ENCODE measurements at regions not wholly inside any gene's neighbourhood (a gene's known extent, or its start where the extent isn't known, plus 50 kb on each side); places are given as distances from the start of the nearest gene placed in this dataset.

DNA sequence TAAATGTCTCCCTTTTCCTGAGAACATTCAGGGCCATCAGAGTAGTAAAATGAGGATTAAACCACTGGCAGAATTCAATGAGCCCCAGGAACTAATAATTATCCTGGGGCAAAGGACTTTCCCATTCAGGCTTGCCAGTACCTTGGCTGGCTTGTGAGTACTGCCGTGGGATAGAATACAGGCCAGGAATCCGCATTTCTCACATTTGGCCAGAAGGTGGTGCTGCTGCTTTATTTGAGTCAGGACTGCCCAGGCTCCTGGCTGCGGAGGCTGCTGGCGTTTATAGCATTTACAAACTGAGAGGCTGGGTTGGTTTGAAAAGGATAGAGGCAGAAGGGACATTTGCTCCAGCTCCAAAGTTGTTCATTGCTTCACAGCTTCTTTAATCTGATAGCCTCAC, 91.4 kb downstream of the RTL9 start:
- no peak overlapping the region for H3K4me2 ChIP-seq (ENCODE audit: insufficient read depth, low read length, poor library complexity, severe bottlenecking)
- H2BK15ac ChIP-seq (ENCODE audit: low read length): no peak overlapping the region
- H3K27me3 ChIP-seq (ENCODE audit: control insufficient read depth in 3 of 3, insufficient read depth in 3 of 3, low read depth in 1 of 3, low read length in 3 of 3): peaks cover 0 to 20% (median 0%) of the 10 kb centered on the region in 3 experiments
- no peak overlapping the region for H2BK120ac ChIP-seq (ENCODE audit: low read depth, low read length)
- H3K23ac ChIP-seq (ENCODE audit: low read depth, low read length, poor library complexity): no peak overlapping the region
- no peak overlapping the region for H2BK12ac ChIP-seq (ENCODE audit: low read length)
- H4K8ac ChIP-seq (ENCODE audit: low read depth, low read length): no peak overlapping the region
- H3K18ac ChIP-seq (ENCODE audit: low read length): no peak overlapping the region
- H3K4me1 ChIP-seq (ENCODE audit: control insufficient read depth in 2 of 2, insufficient read depth in 1 of 2, low read depth in 1 of 2, low read length in 2 of 2): peaks cover 0 to 8% of the 10 kb centered on the region in 2 donors
- H3K79me1 ChIP-seq (ENCODE audit: low read depth, low read length): no peaks in the 10 kb centered on the region
- H2AK5ac ChIP-seq (ENCODE audit: low read depth, low read length): no peak overlapping the region
- H3K36me3 ChIP-seq (replicated peaks in 1 of 2; ENCODE audit: control insufficient read depth in 2 of 2, insufficient read depth in 2 of 2, low read length in 2 of 2): no peaks in the 10 kb centered on the region
- H3K27ac ChIP-seq (replicated peaks; ENCODE audit: low read length): no peak overlapping the region
- H3K14ac ChIP-seq (ENCODE audit: low read length): no peak overlapping the region
- no peak overlapping the region for H3K9ac ChIP-seq (ENCODE audit: low read depth, low read length, poor library complexity)
- no peak overlapping the region for H3K4ac ChIP-seq (ENCODE audit: low read length)
- no peak overlapping the region for H4K91ac ChIP-seq (ENCODE audit: low read depth, low read length, poor library complexity)
- H2AFZ ChIP-seq (ENCODE audit: low read length): no peak overlapping the region
- peak; percentile 69 for DNase-seq (ENCODE audit: low spot score)
- whole genome bisulfite sequencing, 2 donors (ENCODE audit: extremely low coverage in 2 of 2, insufficient read length in 2 of 2, insufficient replicate concordance in 1 of 2): no CpG with 5 or more reads among the region's 4 CpGs
- no peak overlapping the region for H3K4me3 ChIP-seq (ENCODE audit: low read length in 2 of 2)
- no peak overlapping the region for H2BK5ac ChIP-seq (ENCODE audit: low read length)
- H3K9me3 ChIP-seq (replicated peaks in 1 of 2; ENCODE audit: control insufficient read depth in 2 of 2, insufficient read depth in 1 of 2, low read depth in 1 of 2, low read length in 2 of 2): no peaks in the 10 kb centered on the region

GRCh38 chrX:110454336-110454735, 95.7 kb downstream of the RTL9 start:
- Histone ChIP-seq H3K4me2 (ENCODE audit: insufficient read depth, low read length, poor library complexity, severe bottlenecking) (no peak overlapping the region), H2BK120ac (ENCODE audit: low read depth, low read length) (no peak overlapping the region), H2BK5ac (ENCODE audit: low read length) (no peak overlapping the region), H3K23ac (ENCODE audit: low read depth, low read length, poor library complexity) (no peak overlapping the region), H3K27me3 (ENCODE audit: control insufficient read depth in 3 of 3, insufficient read depth in 3 of 3, low read depth in 1 of 3, low read length in 3 of 3) (peaks cover 0 to 6% (median 0%) of the 10 kb centered on the region in 3 experiments), H3K4me1 (ENCODE audit: control insufficient read depth in 2 of 2, insufficient read depth in 1 of 2, low read depth in 1 of 2, low read length in 2 of 2) (no peaks in the 10 kb centered on the region), H3K9me3 (replicated peaks in 1 of 2; ENCODE audit: control insufficient read depth in 2 of 2, insufficient read depth in 1 of 2, low read depth in 1 of 2, low read length in 2 of 2) (no peaks in the 10 kb centered on the region), H3K27ac (replicated peaks; ENCODE audit: low read length) (no peak overlapping the region), H4K91ac (ENCODE audit: low read depth, low read length, poor library complexity) (no peak overlapping the region), H4K8ac (ENCODE audit: low read depth, low read length) (no peak overlapping the region), H2BK15ac (ENCODE audit: low read length) (no peak overlapping the region), H3K4me3 (ENCODE audit: low read length in 2 of 2) (no peak overlapping the region), H3K18ac (ENCODE audit: low read length) (no peak overlapping the region), H3K9ac (ENCODE audit: low read depth, low read length, poor library complexity) (no peak overlapping the region), H3K79me1 (ENCODE audit: low read depth, low read length) (no peaks in the 10 kb centered on the region), H2BK12ac (ENCODE audit: low read length) (no peak overlapping the region), H2AFZ (ENCODE audit: low read length) (no peak overlapping the region), H3K4ac (ENCODE audit: low read length) (no peak overlapping the region), H3K14ac (ENCODE audit: low read length) (no peak overlapping the region), H3K36me3 (replicated peaks in 1 of 2; ENCODE audit: control insufficient read depth in 2 of 2, insufficient read depth in 2 of 2, low read length in 2 of 2) (no peaks in the 10 kb centered on the region), H2AK5ac (ENCODE audit: low read depth, low read length) (no peak overlapping the region)
- no peak for DNase-seq (ENCODE audit: low spot score)
- no CpG with 5 or more reads among the region's 7 CpGs for WGBS, 2 donors (ENCODE audit: extremely low coverage in 2 of 2, insufficient read length in 2 of 2, insufficient replicate concordance in 1 of 2)

DNA sequence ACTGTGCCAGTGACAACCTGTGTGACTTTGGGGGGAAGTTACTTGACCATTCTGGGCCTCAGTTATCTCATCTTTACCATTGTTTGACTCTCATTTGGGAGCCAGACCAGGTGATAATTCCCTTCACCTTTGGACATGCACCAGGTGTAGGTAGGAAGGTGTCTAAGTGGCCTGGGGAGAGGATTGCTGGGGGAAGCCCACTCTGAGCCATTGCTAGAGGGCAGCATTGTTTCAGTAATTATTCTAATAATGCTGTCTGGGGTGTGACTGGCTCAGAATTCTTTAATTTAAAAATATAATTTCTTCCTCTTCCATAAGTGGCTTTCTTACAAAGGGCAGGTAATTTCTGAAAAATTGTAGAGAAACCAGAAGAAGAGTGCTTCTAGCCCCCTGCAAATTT, 104.3 kb downstream of the RTL9 start:
- Histone ChIP-seq H3K27ac (replicated peaks; ENCODE audit: low read length) (no peak overlapping the region), H3K4ac (ENCODE audit: low read length) (no peak overlapping the region), H3K9ac (ENCODE audit: low read depth, low read length, poor library complexity) (no peak overlapping the region), H2BK5ac (ENCODE audit: low read length) (no peak overlapping the region), H4K91ac (ENCODE audit: low read depth, low read length, poor library complexity) (no peak overlapping the region), H2BK12ac (ENCODE audit: low read length) (no peak overlapping the region), H2BK15ac (ENCODE audit: low read length) (no peak overlapping the region), H3K4me2 (ENCODE audit: insufficient read depth, low read length, poor library complexity, severe bottlenecking) (no peak overlapping the region), H3K23ac (ENCODE audit: low read depth, low read length, poor library complexity) (no peak overlapping the region), H3K4me3 (ENCODE audit: low read length in 2 of 2) (no peak overlapping the region), H3K14ac (ENCODE audit: low read length) (no peak overlapping the region), H3K4me1 (ENCODE audit: control insufficient read depth in 2 of 2, insufficient read depth in 1 of 2, low read depth in 1 of 2, low read length in 2 of 2) (peaks cover 0 to 2% of the 10 kb centered on the region in 2 donors), H3K9me3 (replicated peaks in 1 of 2; ENCODE audit: control insufficient read depth in 2 of 2, insufficient read depth in 1 of 2, low read depth in 1 of 2, low read length in 2 of 2) (no peaks in the 10 kb centered on the region), H3K36me3 (replicated peaks in 1 of 2; ENCODE audit: control insufficient read depth in 2 of 2, insufficient read depth in 2 of 2, low read length in 2 of 2) (no peaks in the 10 kb centered on the region), H2AK5ac (ENCODE audit: low read depth, low read length) (no peak overlapping the region), H3K79me1 (ENCODE audit: low read depth, low read length) (no peaks in the 10 kb centered on the region), H4K8ac (ENCODE audit: low read depth, low read length) (no peak overlapping the region), H2AFZ (ENCODE audit: low read length) (no peak overlapping the region), H3K27me3 (ENCODE audit: control insufficient read depth in 3 of 3, insufficient read depth in 3 of 3, low read depth in 1 of 3, low read length in 3 of 3) (peaks cover 0 to 11% (median 0%) of the 10 kb centered on the region in 3 experiments), H2BK120ac (ENCODE audit: low read depth, low read length) (no peak overlapping the region), H3K18ac (ENCODE audit: low read length) (no peak overlapping the region)
- DNase-seq (ENCODE audit: low spot score): no peak

- no peak overlapping the region for H3K9ac ChIP-seq (ENCODE audit: low read depth, low read length, poor library complexity)
- H3K23ac ChIP-seq (ENCODE audit: low read depth, low read length, poor library complexity): no peak overlapping the region
- no peak overlapping the region for H4K91ac ChIP-seq (ENCODE audit: low read depth, low read length, poor library complexity)
- no peaks in the 10 kb centered on the region for H3K79me1 ChIP-seq (ENCODE audit: low read depth, low read length)
- H2BK120ac ChIP-seq (ENCODE audit: low read depth, low read length): no peak overlapping the region
- H2AK5ac ChIP-seq (ENCODE audit: low read depth, low read length): no peak overlapping the region
- no peak overlapping the region for H3K18ac ChIP-seq (ENCODE audit: low read length)
- H2BK15ac ChIP-seq (ENCODE audit: low read length): no peak overlapping the region
- peaks cover 0 to 2% of the 10 kb centered on the region in 2 donors for H3K4me1 ChIP-seq (ENCODE audit: control insufficient read depth in 2 of 2, insufficient read depth in 1 of 2, low read depth in 1 of 2, low read length in 2 of 2)
- H2AFZ ChIP-seq (ENCODE audit: low read length): no peak overlapping the region
- DNase-seq (ENCODE audit: low spot score): no peak
- H3K4me3 ChIP-seq (ENCODE audit: low read length in 2 of 2): no peak overlapping the region
- H2BK12ac ChIP-seq (ENCODE audit: low read length): no peak overlapping the region
- H4K8ac ChIP-seq (ENCODE audit: low read depth, low read length): no peak overlapping the region
- no peaks in the 10 kb centered on the region for H3K9me3 ChIP-seq (replicated peaks in 1 of 2; ENCODE audit: control insufficient read depth in 2 of 2, insufficient read depth in 1 of 2, low read depth in 1 of 2, low read length in 2 of 2)
- H3K4ac ChIP-seq (ENCODE audit: low read length): no peak overlapping the region
- WGBS, 2 donors (ENCODE audit: extremely low coverage in 2 of 2, insufficient read length in 2 of 2, insufficient replicate concordance in 1 of 2): no CpG with 5 or more reads among the region's 2 CpGs
- H3K27ac ChIP-seq (replicated peaks; ENCODE audit: low read length): no peak overlapping the region
- no peak overlapping the region for H3K4me2 ChIP-seq (ENCODE audit: insufficient read depth, low read length, poor library complexity, severe bottlenecking)
- H2BK5ac ChIP-seq (ENCODE audit: low read length): no peak overlapping the region
- no peaks in the 10 kb centered on the region for H3K27me3 ChIP-seq (ENCODE audit: control insufficient read depth in 3 of 3, insufficient read depth in 3 of 3, low read depth in 1 of 3, low read length in 3 of 3)
- no peak overlapping the region for H3K14ac ChIP-seq (ENCODE audit: low read length)
- H3K36me3 ChIP-seq (replicated peaks in 1 of 2; ENCODE audit: control insufficient read depth in 2 of 2, insufficient read depth in 2 of 2, low read length in 2 of 2): no peaks in the 10 kb centered on the region
Measured at GRCh38 chrX:110466790-110467189, 108.1 kb downstream of the RTL9 start.

Data from neuronal stem cell (in vitro differentiated cells).